KMS-11 (cell line): ENCODE measurements at regions not wholly inside any gene's neighbourhood (a gene's known extent, or its start where the extent isn't known, plus 50 kb on each side); places are given as distances from the start of the nearest gene placed in this dataset.
"Not testable (repeated sequence)": the region's sequence is repeated elsewhere in the genome, so short reads cannot be mapped to it uniquely, and the experiment has no call there.

Experiments
- H2AFZ ChIP-seq: fragments of 200-600 bp; sonication (generic); 2 replicates; pipeline ENCODE4 v1.6.1; 2016; ENCODE audit warnings: antibody characterized with exemption, mixed run types, low read depth
- H3K27ac ChIP-seq: fragments of 200-600 bp; sonication (generic); 2 replicates; pipeline ENCODE4 v1.6.1; 2016; ENCODE audit warnings: mild to moderate bottlenecking, mixed run types
- H3K27me3 ChIP-seq: fragments of 200-600 bp; sonication (generic); 2 replicates; pipeline ENCODE4 v1.6.1; 2017; ENCODE audit warnings: mild to moderate bottlenecking, low read depth, mixed run types, moderate library complexity; ENCODE audit not compliant: insufficient read depth
- H3K36me3 ChIP-seq: fragments of 200-600 bp; sonication (generic); 2 replicates; pipeline ENCODE4 v1.6.1; 2017; ENCODE audit warnings: mild to moderate bottlenecking, mixed run types; ENCODE audit not compliant: insufficient read depth
- H3K4me1 ChIP-seq: fragments of 200-600 bp; sonication (generic); 2 replicates; pipeline ENCODE4 v1.6.1; 2016; ENCODE audit warnings: mild to moderate bottlenecking, low read depth, mixed run types; ENCODE audit not compliant: poor library complexity, severe bottlenecking
- H3K4me2 ChIP-seq: fragments of 200-600 bp; sonication (generic); 2 replicates; pipeline ENCODE4 v1.7.0; 2016; ENCODE audit warnings: mild to moderate bottlenecking, mixed run types
- H3K4me3 ChIP-seq: fragments of 200-600 bp; sonication (generic); IDR thresholded peaks from 2 replicates; pipeline ENCODE4 v1.6.1; 2017; ENCODE audit warnings: low read depth, low read length, mixed read lengths; ENCODE audit not compliant: insufficient read depth
- H3K79me2 ChIP-seq: fragments of 200-600 bp; sonication (generic); 2 replicates; pipeline ENCODE4 v1.6.1; 2016; ENCODE audit warnings: low read depth, mixed run types; ENCODE audit not compliant: insufficient read depth
- H3K9ac ChIP-seq: fragments of 200-600 bp; sonication (generic); 2 replicates; pipeline ENCODE4 v1.6.1; 2016; ENCODE audit warnings: mild to moderate bottlenecking, mixed run types
- H4K20me1 ChIP-seq: fragments of 200-600 bp; sonication (generic); 2 replicates; pipeline ENCODE4 v1.6.1; 2016; ENCODE audit warnings: mild to moderate bottlenecking, mixed run types; ENCODE audit not compliant: insufficient read depth
- TF ChIP-seq, protein P1 (sequence below): fragments of 200-600 bp; sonication (generic); conservative IDR thresholded peaks from 2 replicates; pipeline ENCODE4 v1.6.1; 2017; ENCODE audit warnings: low read depth, mild to moderate bottlenecking, antibody characterized with exemption, low read length, moderate library complexity, mixed read lengths

DNA sequence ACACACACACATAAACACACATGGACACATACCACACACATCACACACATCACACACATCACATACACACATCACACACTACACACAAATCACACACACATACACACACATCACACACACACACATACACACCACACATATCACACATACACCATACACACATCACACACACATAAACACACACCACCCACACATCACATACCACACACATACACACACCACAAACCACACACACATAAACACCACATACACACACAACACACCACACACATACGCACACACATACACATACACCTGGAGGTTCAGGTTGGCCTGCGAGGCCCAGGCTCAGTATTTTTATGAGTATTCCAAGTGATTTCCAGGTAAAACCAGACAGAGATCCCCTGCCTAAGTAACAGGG is 279.5 kb downstream of the FOXL1 start:
- no peak overlapping the region for H3K9ac ChIP-seq
- no peaks in the 10 kb centered on the region for H3K79me2 ChIP-seq
- no peaks in the 10 kb centered on the region for H3K4me1 ChIP-seq
- H4K20me1 ChIP-seq: no peaks in the 10 kb centered on the region
- H3K27ac ChIP-seq: no peak overlapping the region
- peaks cover 12% of the 10 kb centered on the region; the same call in 1 of the 2 replicates for H3K27me3 ChIP-seq
- no peaks in the 10 kb centered on the region for H3K36me3 ChIP-seq
- no peak overlapping the region for H3K4me2 ChIP-seq
- H3K4me3 ChIP-seq: no peak overlapping the region
- TF ChIP-seq, protein P1, sequence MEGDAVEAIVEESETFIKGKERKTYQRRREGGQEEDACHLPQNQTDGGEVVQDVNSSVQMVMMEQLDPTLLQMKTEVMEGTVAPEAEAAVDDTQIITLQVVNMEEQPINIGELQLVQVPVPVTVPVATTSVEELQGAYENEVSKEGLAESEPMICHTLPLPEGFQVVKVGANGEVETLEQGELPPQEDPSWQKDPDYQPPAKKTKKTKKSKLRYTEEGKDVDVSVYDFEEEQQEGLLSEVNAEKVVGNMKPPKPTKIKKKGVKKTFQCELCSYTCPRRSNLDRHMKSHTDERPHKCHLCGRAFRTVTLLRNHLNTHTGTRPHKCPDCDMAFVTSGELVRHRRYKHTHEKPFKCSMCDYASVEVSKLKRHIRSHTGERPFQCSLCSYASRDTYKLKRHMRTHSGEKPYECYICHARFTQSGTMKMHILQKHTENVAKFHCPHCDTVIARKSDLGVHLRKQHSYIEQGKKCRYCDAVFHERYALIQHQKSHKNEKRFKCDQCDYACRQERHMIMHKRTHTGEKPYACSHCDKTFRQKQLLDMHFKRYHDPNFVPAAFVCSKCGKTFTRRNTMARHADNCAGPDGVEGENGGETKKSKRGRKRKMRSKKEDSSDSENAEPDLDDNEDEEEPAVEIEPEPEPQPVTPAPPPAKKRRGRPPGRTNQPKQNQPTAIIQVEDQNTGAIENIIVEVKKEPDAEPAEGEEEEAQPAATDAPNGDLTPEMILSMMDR: no peak
- no peak overlapping the region for H2AFZ ChIP-seq

DNA sequence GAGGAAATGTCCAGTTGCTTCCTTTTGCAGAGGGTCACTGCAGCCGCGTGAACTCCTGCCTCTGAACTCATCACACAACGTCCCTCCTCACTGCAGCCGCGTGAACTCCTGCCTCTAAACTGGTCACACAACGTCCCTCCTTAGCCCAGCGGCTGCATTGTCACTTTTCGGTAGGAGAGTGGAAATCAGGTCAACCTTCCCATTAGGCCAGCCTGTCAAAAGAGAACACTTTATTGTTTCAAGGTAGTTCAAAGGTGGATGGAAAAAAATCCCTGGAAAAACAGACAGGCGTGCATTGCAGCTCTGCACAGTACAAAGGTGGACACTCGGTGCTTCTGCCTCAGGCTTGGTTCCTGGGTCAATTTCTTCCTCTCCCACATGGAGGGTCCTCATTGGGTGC is 280.2 kb downstream of the FOXL1 start:
- Histone ChIP-seq H3K27me3 (peaks cover 8% of the 10 kb centered on the region; the same call in 1 of the 2 replicates), H3K4me3 (no peak overlapping the region), H2AFZ (no peak overlapping the region), H3K36me3 (no peaks in the 10 kb centered on the region), H3K79me2 (no peaks in the 10 kb centered on the region), H3K4me1 (no peaks in the 10 kb centered on the region), H3K9ac (no peak overlapping the region), H3K27ac (no peak overlapping the region), H4K20me1 (no peaks in the 10 kb centered on the region), H3K4me2 (no peak overlapping the region)
- TF ChIP-seq, protein P1: no peak

DNA sequence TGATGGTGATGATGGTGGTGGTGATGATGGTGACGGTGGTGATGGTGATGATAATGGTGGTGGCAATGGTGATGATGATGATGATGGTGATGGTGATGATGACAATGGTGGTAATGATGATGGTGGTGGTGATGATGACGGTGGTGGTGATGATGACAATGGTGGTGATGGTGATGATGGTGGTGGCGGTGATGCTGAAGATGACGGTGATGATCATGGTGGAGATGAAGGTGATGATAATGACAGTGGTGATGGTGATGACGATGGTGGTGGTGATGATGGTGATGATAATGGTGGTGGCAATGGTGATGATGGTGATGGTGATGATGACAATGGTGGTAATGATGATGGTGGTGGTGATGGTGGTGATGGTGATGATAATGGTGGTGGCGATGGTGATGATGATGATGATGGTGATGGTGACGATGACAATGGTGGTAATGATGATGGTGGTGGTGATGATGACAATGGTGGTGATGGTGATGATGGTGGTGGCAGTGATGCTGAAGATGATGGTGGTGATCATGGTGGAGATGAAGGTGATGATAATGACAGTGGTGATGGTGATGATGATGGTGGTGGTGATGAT is 283.0 kb downstream of the FOXL1 start:
- not testable (repeated sequence) for H3K4me2 ChIP-seq, H3K27ac ChIP-seq, H3K4me1 ChIP-seq, H4K20me1 ChIP-seq, H3K27me3 ChIP-seq, H3K79me2 ChIP-seq, H3K4me3 ChIP-seq, H3K36me3 ChIP-seq, H3K9ac ChIP-seq, H2AFZ ChIP-seq

DNA sequence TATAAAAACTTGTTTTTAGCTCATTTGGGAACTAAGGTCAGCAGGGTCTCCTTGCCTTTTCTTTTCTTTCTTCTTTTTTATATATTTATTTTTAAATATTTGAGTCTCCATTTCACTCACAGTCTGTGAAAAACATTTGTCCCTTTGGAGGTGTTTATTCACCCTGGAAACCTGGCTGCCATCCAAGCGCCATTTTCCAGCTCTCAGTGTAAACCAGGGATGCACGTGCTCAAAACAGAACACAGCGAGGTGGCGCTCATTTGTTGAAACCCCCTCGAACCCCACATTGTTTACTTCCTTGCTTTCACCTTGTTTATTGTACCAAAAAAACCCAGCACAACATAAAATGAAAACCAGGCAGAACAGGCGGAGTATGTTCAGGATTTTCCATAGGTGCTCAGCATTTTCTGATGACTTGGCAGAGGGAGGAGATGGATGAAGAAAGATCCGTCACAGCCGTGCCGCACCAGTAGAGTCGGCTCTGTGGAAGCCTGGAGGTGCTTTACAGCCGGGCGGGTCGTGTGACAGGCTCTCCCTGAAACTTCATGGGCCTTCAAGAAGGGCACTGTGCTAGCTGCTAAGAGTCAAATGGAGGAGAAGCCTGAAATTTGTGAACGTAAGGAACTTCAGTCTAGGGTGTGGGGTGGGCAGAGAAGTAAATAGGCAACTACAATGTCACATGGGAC is 284.4 kb downstream of the FOXL1 start:
- H3K4me1 ChIP-seq: no peaks in the 10 kb centered on the region
- TF ChIP-seq, protein P1: no peak
- no peak overlapping the region for H2AFZ ChIP-seq
- H3K27me3 ChIP-seq: peaks cover 8% of the 10 kb centered on the region; the same call in 1 of the 2 replicates
- no peaks in the 10 kb centered on the region for H3K79me2 ChIP-seq
- no peaks in the 10 kb centered on the region for H4K20me1 ChIP-seq
- no peak overlapping the region for H3K27ac ChIP-seq
- H3K9ac ChIP-seq: no peak overlapping the region
- no peaks in the 10 kb centered on the region for H3K36me3 ChIP-seq
- no peak overlapping the region for H3K4me2 ChIP-seq
- no peak overlapping the region for H3K4me3 ChIP-seq

DNA sequence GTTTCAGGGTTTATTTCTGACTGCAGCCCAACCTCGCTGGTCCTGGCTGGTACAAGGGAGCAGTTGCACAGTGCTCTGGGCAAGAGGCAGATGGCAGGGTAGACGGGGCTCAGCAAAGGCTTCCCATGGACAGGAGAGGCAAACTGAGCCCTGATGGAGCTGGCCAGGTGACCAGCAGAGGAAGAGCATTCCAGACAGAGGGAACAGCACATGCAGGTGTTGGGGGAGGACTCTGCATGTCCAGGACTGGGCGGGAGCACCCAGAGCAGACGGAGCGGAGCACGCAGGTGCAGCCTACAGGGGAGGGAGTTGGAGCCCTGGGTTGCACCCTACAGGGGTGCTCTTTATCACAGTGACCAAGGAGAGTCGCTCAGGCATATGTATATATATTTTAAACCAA is 285.3 kb downstream of the FOXL1 start:
- Histone ChIP-seq H3K9ac (no peak overlapping the region), H3K79me2 (no peaks in the 10 kb centered on the region), H2AFZ (no peak overlapping the region), H3K27ac (no peak overlapping the region), H3K4me3 (no peak overlapping the region), H3K4me1 (no peaks in the 10 kb centered on the region), H3K4me2 (no peak overlapping the region), H3K36me3 (no peaks in the 10 kb centered on the region), H3K27me3 (peaks cover 8% of the 10 kb centered on the region; the same call in 1 of the 2 replicates), H4K20me1 (no peaks in the 10 kb centered on the region)
- TF ChIP-seq, protein P1: no peak
